ENCODE measurements at regions not wholly inside any gene's neighbourhood (a gene's known extent, or its start where the extent isn't known, plus 50 kb on each side); places are given as distances from the start of the nearest gene placed in this dataset.

- Histone ChIP-seq H3K27me3 (ENCODE audit: control insufficient read depth, insufficient read depth, low read length) (no peaks in the 10 kb centered on the region), H3K27ac (ENCODE audit: low read length) (no peak overlapping the region), H3K9me3 (ENCODE audit: control insufficient read depth, insufficient read depth, low read length) (peaks cover 7% of the 10 kb centered on the region), H3K36me3 (ENCODE audit: control insufficient read depth, insufficient read depth, low read length) (no peaks in the 10 kb centered on the region), H3K4me1 (ENCODE audit: control insufficient read depth, insufficient read depth, low read length) (no peaks in the 10 kb centered on the region), H3K4me3 (ENCODE audit: low read length) (no peak overlapping the region)
- Mint-ChIP-seq H3K9me3 (peaks cover 10 to 14% of the 10 kb centered on the region in 2 donors), H3K4me1 (no peaks in the 10 kb centered on the region), H3K36me3 (no peaks in the 10 kb centered on the region), H3K4me3 (no peak overlapping the region), H3K27ac (no peak overlapping the region), H3K27me3 (ENCODE audit: low read depth in 2 of 2) (no peaks in the 10 kb centered on the region)
- intact Hi-C loops (cut with micrococcal nuclease), result no loop called here
- DNase-seq (no peak), ATAC-seq (no peak)
- no peak for TF ChIP-seq CTCF (IDR thresholded peaks at IDR 0.05)
Observed at GRCh38 chr2:14016289-14016955, 616.1 kb upstream of the LRATD1 start.

GRCh38 chr2:14018620-14019019, 613.9 kb upstream of the LRATD1 start:
- Histone ChIP-seq H3K27me3 (ENCODE audit: control insufficient read depth, insufficient read depth, low read length) (no peaks in the 10 kb centered on the region), H3K4me1 (ENCODE audit: control insufficient read depth, insufficient read depth, low read length) (no peaks in the 10 kb centered on the region), H3K27ac (ENCODE audit: low read length) (no peak overlapping the region), H3K4me3 (ENCODE audit: low read length) (no peak overlapping the region), H3K36me3 (ENCODE audit: control insufficient read depth, insufficient read depth, low read length) (no peaks in the 10 kb centered on the region), H3K9me3 (ENCODE audit: control insufficient read depth, insufficient read depth, low read length) (no peaks in the 10 kb centered on the region)
- TF ChIP-seq CTCF (IDR thresholded peaks at IDR 0.05), result no peak
- Mint-ChIP-seq H3K4me3 (no peak overlapping the region), H3K27me3 (ENCODE audit: low read depth in 2 of 2) (no peaks in the 10 kb centered on the region), H3K36me3 (no peaks in the 10 kb centered on the region), H3K9me3 (peaks cover 12 to 15% of the 10 kb centered on the region in 2 donors), H3K27ac (no peak overlapping the region), H3K4me1 (no peaks in the 10 kb centered on the region)
- ATAC-seq (no peak), DNase-seq (no peak)
- intact Hi-C loops (cut with micrococcal nuclease), result no loop called here
- 96% methylated on average over 2 of the region's 4 CpGs for WGBS (ENCODE audit: insufficient coverage)

- no peak for DNase-seq
- Mint-ChIP-seq H3K4me3 (no peak overlapping the region), H3K4me1 (no peaks in the 10 kb centered on the region), H3K36me3 (no peaks in the 10 kb centered on the region), H3K27ac (no peak overlapping the region), H3K27me3 (ENCODE audit: low read depth in 2 of 2) (no peaks in the 10 kb centered on the region), H3K9me3 (peaks cover 7 to 15% of the 10 kb centered on the region in 2 donors)
- Histone ChIP-seq H3K4me1 (ENCODE audit: control insufficient read depth, insufficient read depth, low read length) (no peaks in the 10 kb centered on the region), H3K27me3 (ENCODE audit: control insufficient read depth, insufficient read depth, low read length) (no peaks in the 10 kb centered on the region), H3K36me3 (ENCODE audit: control insufficient read depth, insufficient read depth, low read length) (no peaks in the 10 kb centered on the region), H3K4me3 (ENCODE audit: low read length) (no peak overlapping the region), H3K27ac (ENCODE audit: low read length) (no peak overlapping the region), H3K9me3 (ENCODE audit: control insufficient read depth, insufficient read depth, low read length) (no peaks in the 10 kb centered on the region)
- no peak for TF ChIP-seq CTCF (IDR thresholded peaks at IDR 0.05)
- ATAC-seq, result no peak
- intact Hi-C loops (cut with micrococcal nuclease), result no loop called here
- WGBS (ENCODE audit: insufficient coverage), result 91% methylated on average over 5 of the region's 6 CpGs
Observed at GRCh38 chr2:14023558-14023957, 609.0 kb upstream of the LRATD1 start.

- H3K27ac Mint-ChIP-seq, result no peak overlapping the region
- no peak overlapping the region for H3K4me3 Mint-ChIP-seq
- no peak for ATAC-seq
- no peak for TF ChIP-seq CTCF (IDR thresholded peaks at IDR 0.05)
- 85% methylated on average over 2 of the region's 2 CpGs for WGBS (ENCODE audit: insufficient coverage)
- Histone ChIP-seq H3K36me3 (ENCODE audit: control insufficient read depth, insufficient read depth, low read length) (no peaks in the 10 kb centered on the region), H3K27me3 (ENCODE audit: control insufficient read depth, insufficient read depth, low read length) (no peaks in the 10 kb centered on the region), H3K27ac (ENCODE audit: low read length) (no peak overlapping the region), H3K9me3 (ENCODE audit: control insufficient read depth, insufficient read depth, low read length) (peaks cover 3% of the 10 kb centered on the region), H3K4me1 (ENCODE audit: control insufficient read depth, insufficient read depth, low read length) (no peaks in the 10 kb centered on the region), H3K4me3 (ENCODE audit: low read length) (no peak overlapping the region)
- H3K9me3 Mint-ChIP-seq, result peaks cover 18 to 28% of the 10 kb centered on the region in 2 donors
- H3K27me3 Mint-ChIP-seq (ENCODE audit: low read depth in 2 of 2), result no peaks in the 10 kb centered on the region
- DNase-seq, result no peak
- no peaks in the 10 kb centered on the region for H3K4me1 Mint-ChIP-seq
- no peaks in the 10 kb centered on the region for H3K36me3 Mint-ChIP-seq
- intact Hi-C loops (cut with micrococcal nuclease), result no loop called here
Observed at GRCh38 chr2:14039134-14039533, 593.4 kb upstream of the LRATD1 start.

Measured in natural killer cell (primary cell).